Stimulated activated CD4-positive, alpha-beta T cell treated with anti-CD3 and anti-CD28 coated beads, Interleukin-15, amount 100 ng/mL, for 48 hours (primary cell): ENCODE measurements at regions not wholly inside any gene's neighbourhood (a gene's known extent, or its start where the extent isn't known, plus 50 kb on each side); places are given as distances from the start of the nearest gene placed in this dataset.

Source experiments
- DNase-seq, 2 donors: peaks; one replicate each; pipeline ENCODE4 v3.0.0-alpha.2; 2020; ENCODE audit warnings: low read depth in 2 of 2

DNA sequence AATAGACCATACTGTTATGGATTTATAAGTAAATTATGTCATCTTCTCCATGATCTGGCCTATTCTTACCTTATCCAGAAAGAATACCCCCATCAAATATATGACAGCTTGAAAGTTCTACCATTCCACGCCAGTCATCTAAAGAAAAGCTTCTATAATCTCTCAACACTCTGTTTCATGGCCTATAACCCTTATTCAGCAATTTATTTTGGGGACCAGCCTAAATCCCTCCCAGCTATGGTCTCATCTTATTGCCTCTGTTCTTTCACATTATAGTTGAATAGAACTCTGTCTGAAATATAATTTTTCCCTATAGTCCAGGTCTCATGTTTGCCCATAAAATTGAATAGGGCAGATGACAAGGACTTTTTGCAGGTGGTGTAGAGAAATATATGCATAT, 2387.6 kb upstream of the WWC1 start:
- DNase-seq: no peak

GRCh38 chr5:165906871-165907270, 2384.6 kb upstream of the WWC1 start:
- no peak for DNase-seq

GRCh38 chr5:165913059-165913458, 2378.4 kb upstream of the WWC1 start:
- no peak for DNase-seq

- no peak for DNase-seq
These were observed 2377.0 kb upstream of the WWC1 start for GRCh38 chr5:165914456-165914855.

GRCh38 chr5:165919196-165919595, 2372.2 kb upstream of the WWC1 start:
- DNase-seq: no peak

DNA sequence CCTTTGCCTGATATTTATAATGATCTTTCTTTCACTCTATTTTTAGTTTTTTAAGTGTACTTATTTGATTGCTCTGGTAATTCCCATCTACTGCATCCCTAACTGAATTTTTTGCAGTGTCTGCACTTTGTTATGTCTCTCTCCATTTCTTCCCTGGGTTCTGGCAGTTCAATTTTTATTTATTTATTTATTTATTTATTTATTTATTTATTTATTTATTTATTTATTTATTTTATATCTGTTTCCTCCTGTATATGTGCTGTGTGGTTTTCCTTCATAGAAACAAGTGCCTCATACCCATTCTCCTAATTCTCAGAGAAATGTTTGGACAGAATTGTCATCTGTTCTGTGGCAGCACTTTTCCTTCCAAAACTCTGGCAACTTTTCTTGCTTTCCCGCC, 2370.8 kb upstream of the WWC1 start:
- DNase-seq: no peak

GRCh38 chr5:165928971-165929370, 2362.5 kb upstream of the WWC1 start:
- DNase-seq: no peak

DNA sequence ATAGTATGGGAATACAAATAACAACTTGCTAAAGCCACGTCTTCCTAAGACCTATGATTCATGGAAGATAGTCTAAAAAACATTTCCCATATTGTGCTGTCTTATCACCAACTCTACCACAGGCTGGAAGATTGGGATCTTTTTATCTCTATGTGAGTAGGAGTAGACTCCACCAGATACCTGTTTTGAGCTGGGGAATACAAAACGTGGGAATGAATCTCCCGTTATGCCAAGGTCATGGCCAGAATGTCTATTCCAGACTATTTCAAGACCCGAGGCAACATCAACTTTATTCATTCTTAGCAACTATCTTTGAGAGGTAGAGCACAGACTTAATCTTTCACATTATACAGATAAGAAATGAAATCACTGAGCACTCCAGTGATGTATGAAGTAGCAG, 2350.9 kb upstream of the WWC1 start:
- DNase-seq: no peak

DNA sequence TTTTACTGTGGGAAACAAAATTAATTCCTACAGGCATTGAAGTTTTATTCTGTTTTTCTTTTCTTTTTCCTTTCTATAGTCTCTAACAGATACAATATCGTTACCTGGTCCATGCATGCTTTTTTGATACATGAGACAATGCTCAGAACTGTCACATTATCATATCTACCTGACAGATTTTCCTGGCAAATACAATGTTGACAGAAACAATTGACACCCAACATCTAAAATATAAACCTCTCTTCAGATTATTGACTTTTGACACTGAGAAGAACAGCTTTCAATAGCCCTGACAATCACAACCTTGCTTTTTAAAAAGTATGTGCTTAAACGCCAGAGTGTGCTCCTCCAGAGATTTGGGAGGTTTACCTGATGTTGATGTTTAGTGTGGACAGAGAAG, 2334.6 kb upstream of the WWC1 start:
- DNase-seq: no peak

GRCh38 chr5:165981671-165982070, 2309.8 kb upstream of the WWC1 start:
- no peak for DNase-seq

- DNase-seq: no peak
These were observed 2295.1 kb upstream of the WWC1 start for GRCh38 chr5:165996201-165996875.

- DNase-seq: no peak
These were observed 2291.6 kb upstream of the WWC1 start for GRCh38 chr5:165999693-166000320.

- no peak for DNase-seq
These were observed 2287.4 kb upstream of the WWC1 start for GRCh38 chr5:166004006-166004405.

DNA sequence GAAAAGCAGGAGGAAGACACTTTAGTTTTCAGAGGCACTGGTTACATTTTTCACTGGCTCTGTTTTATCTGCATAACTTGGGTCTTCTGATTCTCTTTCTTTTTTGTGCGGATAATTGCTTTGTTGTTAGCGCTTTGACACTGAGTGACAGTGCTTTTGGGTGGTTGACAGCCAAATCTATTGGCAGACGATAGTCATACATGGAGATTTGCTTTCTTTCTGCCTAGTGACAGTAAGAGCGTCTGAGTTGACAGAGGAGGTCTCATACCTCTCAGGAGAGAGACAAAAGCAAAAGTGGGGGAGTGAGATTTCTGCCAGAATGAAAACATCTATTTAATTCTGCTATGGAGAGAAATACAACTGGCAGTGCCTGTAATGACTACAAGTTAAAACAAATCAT, 2278.0 kb upstream of the WWC1 start:
- DNase-seq: no peak

DNA sequence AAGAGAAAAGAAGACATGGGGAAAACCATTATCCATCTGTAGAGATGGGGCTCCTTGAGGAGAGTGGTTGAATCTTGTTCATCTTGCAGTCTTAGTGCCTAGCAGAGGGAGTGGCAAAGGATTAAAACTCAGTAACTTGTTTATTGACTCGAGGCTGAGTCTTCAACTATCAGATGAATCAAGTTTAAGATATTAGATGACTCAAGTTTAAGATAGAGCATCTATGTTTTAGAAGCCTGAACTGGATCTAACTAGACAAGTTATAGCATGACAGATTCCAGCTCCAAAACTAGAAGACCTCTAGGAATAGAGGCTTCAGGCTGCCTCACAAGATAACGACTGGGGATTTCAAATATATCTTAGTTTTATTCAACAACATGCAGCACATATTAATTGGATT, 2277.2 kb upstream of the WWC1 start:
- no peak for DNase-seq

- no peak for DNase-seq
These were observed 2272.7 kb upstream of the WWC1 start for GRCh38 chr5:166018716-166019115.

DNA sequence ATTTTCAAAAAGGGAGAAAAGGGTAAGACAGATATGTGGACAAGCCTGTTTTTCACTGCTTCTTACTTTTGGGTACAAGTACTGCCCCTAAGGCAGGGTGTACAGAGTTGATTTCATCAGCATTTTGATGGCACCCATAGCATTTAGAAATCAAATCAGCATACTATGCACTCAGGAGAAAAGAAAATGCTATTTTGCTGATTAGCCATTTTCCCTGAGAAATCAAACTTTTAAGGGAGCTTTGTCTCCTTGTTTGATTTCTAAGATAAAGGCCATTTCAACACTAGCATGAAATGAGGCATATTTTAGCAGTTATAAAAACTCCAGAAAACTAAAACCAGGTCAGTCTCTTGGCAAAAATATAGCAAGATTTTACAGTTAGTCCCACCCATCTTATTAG, 2269.4 kb upstream of the WWC1 start:
- DNase-seq: no peak

- DNase-seq: no peak
These were observed 2266.5 kb upstream of the WWC1 start for GRCh38 chr5:166024970-166025369.

DNA sequence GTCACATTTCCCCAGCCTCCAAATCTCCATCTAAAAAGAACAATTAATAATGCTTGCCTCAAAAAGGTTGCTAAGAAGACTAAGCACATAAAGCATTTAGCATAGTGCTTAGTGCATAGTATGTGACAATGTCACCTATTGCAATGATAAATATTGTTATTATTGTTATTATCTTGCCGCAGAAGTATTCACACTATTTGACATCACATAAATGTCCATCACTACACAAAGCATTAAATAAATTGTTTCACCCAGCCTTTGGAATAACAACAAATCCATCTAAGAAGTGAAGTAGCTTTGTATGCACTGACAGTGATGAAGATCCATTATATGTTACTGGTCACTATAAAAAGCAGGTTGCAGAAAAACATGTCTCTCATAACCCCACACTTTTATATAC, 2263.9 kb upstream of the WWC1 start:
- no peak for DNase-seq

GRCh38 chr5:166031926-166032325, 2259.5 kb upstream of the WWC1 start:
- DNase-seq: no peak

- DNase-seq: no peak
These were observed 2258.8 kb upstream of the WWC1 start for GRCh38 chr5:166032601-166033000.

GRCh38 chr5:166045961-166046360, 2245.5 kb upstream of the WWC1 start:
- DNase-seq: no peak

DNA sequence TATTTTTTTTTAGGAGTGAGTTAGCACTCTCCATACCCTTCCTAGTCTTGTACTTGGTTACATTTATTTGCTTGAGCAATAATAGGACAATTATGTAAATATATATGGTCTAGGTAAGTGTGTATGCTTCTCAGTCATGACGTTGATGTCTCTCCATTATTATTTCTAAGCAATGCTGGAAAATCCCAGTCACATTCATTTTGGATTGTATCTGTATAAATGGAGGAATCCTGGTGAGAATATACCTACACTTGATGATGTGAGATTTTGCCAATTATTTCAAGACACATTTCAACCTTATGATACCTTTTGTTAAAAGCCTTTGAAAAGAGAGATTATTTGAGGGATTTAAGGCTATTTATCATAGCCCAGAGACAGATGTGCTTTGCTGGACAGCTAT, 2244.5 kb upstream of the WWC1 start:
- no peak for DNase-seq

- DNase-seq: no peak
These were observed 2240.9 kb upstream of the WWC1 start for GRCh38 chr5:166050531-166050930.
